ENCODE measurements at regions not wholly inside any gene's neighbourhood (a gene's known extent, or its start where the extent isn't known, plus 50 kb on each side); places are given as distances from the start of the nearest gene placed in this dataset.
A peak's percentile ranks its signal among the peaks of the same experiment; 100 is the strongest.
"Not testable (repeated sequence)": the region's sequence is repeated elsewhere in the genome, so short reads cannot be mapped to it uniquely, and the experiment has no call there.

- Histone ChIP-seq H3K4me3 (ENCODE audit: low read depth, low read length) (no peak overlapping the region), H3K27me3 (ENCODE audit: insufficient read depth, low read length) (no peaks in the 10 kb centered on the region; the same call in 1 of the 2 replicates), H3K27ac (ENCODE audit: low read depth, low read length) (no peak overlapping the region), H3K79me2 (ENCODE audit: control insufficient read depth, insufficient read depth, low read length, unreplicated experiment) (no peaks in the 10 kb centered on the region), H3K4me1 (ENCODE audit: control insufficient read depth, insufficient read depth, low read length, unreplicated experiment) (no peaks in the 10 kb centered on the region), H3K36me3 (ENCODE audit: insufficient read depth, low read length) (no peaks in the 10 kb centered on the region), H2AFZ (ENCODE audit: low read length, unreplicated experiment) (no peak overlapping the region)
These were observed 86.3 kb upstream of the NID2 start for GRCh38 chr14:52154992-52155650.

- Histone ChIP-seq H3K27me3 (ENCODE audit: insufficient read depth, low read length) (peaks cover 9% of the 10 kb centered on the region; the same call in 1 of the 2 replicates), H3K4me3 (ENCODE audit: low read depth, low read length) (no peak overlapping the region), H3K27ac (ENCODE audit: low read depth, low read length) (no peak overlapping the region), H3K79me2 (ENCODE audit: control insufficient read depth, insufficient read depth, low read length, unreplicated experiment) (no peaks in the 10 kb centered on the region), H3K4me1 (ENCODE audit: control insufficient read depth, insufficient read depth, low read length, unreplicated experiment) (no peaks in the 10 kb centered on the region), H3K36me3 (ENCODE audit: insufficient read depth, low read length) (no peaks in the 10 kb centered on the region), H2AFZ (ENCODE audit: low read length, unreplicated experiment) (no peak overlapping the region)
These were observed 85.1 kb upstream of the NID2 start for GRCh38 chr14:52153939-52154338.

- Histone ChIP-seq H3K4me1 (ENCODE audit: control insufficient read depth, insufficient read depth, low read length, unreplicated experiment) (no peaks in the 10 kb centered on the region), H3K36me3 (ENCODE audit: insufficient read depth, low read length) (no peaks in the 10 kb centered on the region), H3K27me3 (ENCODE audit: insufficient read depth, low read length) (0 out of 2 replicates have a peak, but pooled peaks cover 9% of the 10 kb centered on the region), H2AFZ (ENCODE audit: low read length, unreplicated experiment) (no peak overlapping the region), H3K27ac (ENCODE audit: low read depth, low read length) (no peak overlapping the region), H3K79me2 (ENCODE audit: control insufficient read depth, insufficient read depth, low read length, unreplicated experiment) (no peaks in the 10 kb centered on the region), H3K4me3 (ENCODE audit: low read depth, low read length) (no peak overlapping the region)
These were observed 81.3 kb upstream of the NID2 start for GRCh38 chr14:52150162-52150561.

GRCh38 chr14:52148371-52148770 lies 79.5 kb upstream of the NID2 start:
- Histone ChIP-seq H3K27ac (ENCODE audit: low read depth, low read length) (no peak overlapping the region), H3K4me3 (ENCODE audit: low read depth, low read length) (no peak overlapping the region), H3K36me3 (ENCODE audit: insufficient read depth, low read length) (no peaks in the 10 kb centered on the region), H2AFZ (ENCODE audit: low read length, unreplicated experiment) (no peak overlapping the region), H3K79me2 (ENCODE audit: control insufficient read depth, insufficient read depth, low read length, unreplicated experiment) (no peaks in the 10 kb centered on the region), H3K4me1 (ENCODE audit: control insufficient read depth, insufficient read depth, low read length, unreplicated experiment) (no peaks in the 10 kb centered on the region), H3K27me3 (ENCODE audit: insufficient read depth, low read length) (0 out of 2 replicates have a peak, but pooled peaks cover 9% of the 10 kb centered on the region)

- H3K4me1 ChIP-seq (ENCODE audit: control insufficient read depth, insufficient read depth, low read length, unreplicated experiment), result no peaks in the 10 kb centered on the region
- H2AFZ ChIP-seq (ENCODE audit: low read length, unreplicated experiment), result no peak overlapping the region
- H3K4me3 ChIP-seq (ENCODE audit: low read depth, low read length), result no peak overlapping the region
- 0 out of 2 replicates have a peak, but pooled peaks cover 9% of the 10 kb centered on the region for H3K27me3 ChIP-seq (ENCODE audit: insufficient read depth, low read length)
- no peaks in the 10 kb centered on the region for H3K79me2 ChIP-seq (ENCODE audit: control insufficient read depth, insufficient read depth, low read length, unreplicated experiment)
- no peaks in the 10 kb centered on the region for H3K36me3 ChIP-seq (ENCODE audit: insufficient read depth, low read length)
- no peak overlapping the region for H3K27ac ChIP-seq (ENCODE audit: low read depth, low read length)
These were observed 77.6 kb upstream of the NID2 start for GRCh38 chr14:52146504-52146903.

- not testable (repeated sequence) for H3K27ac ChIP-seq (ENCODE audit: low read depth, low read length); H3K27me3 ChIP-seq (ENCODE audit: insufficient read depth, low read length); H3K79me2 ChIP-seq (ENCODE audit: control insufficient read depth, insufficient read depth, low read length, unreplicated experiment); H3K4me1 ChIP-seq (ENCODE audit: control insufficient read depth, insufficient read depth, low read length, unreplicated experiment); H3K36me3 ChIP-seq (ENCODE audit: insufficient read depth, low read length); H2AFZ ChIP-seq (ENCODE audit: low read length, unreplicated experiment); H3K4me3 ChIP-seq (ENCODE audit: low read depth, low read length)
These were observed 75.2 kb upstream of the NID2 start for GRCh38 chr14:52144099-52144498.

- H3K4me1 ChIP-seq (ENCODE audit: control insufficient read depth, insufficient read depth, low read length, unreplicated experiment), result no peaks in the 10 kb centered on the region
- no peaks in the 10 kb centered on the region for H3K79me2 ChIP-seq (ENCODE audit: control insufficient read depth, insufficient read depth, low read length, unreplicated experiment)
- H3K27me3 ChIP-seq (ENCODE audit: insufficient read depth, low read length), result no peaks in the 10 kb centered on the region
- no peaks in the 10 kb centered on the region for H3K36me3 ChIP-seq (ENCODE audit: insufficient read depth, low read length)
- no peak overlapping the region for H3K27ac ChIP-seq (ENCODE audit: low read depth, low read length)
- H2AFZ ChIP-seq (ENCODE audit: low read length, unreplicated experiment), result no peak overlapping the region
- H3K4me3 ChIP-seq (ENCODE audit: low read depth, low read length), result no peak overlapping the region
These were observed 73.6 kb upstream of the NID2 start for GRCh38 chr14:52142504-52142903.

- no peak overlapping the region for H3K4me3 ChIP-seq (ENCODE audit: low read depth, low read length)
- no peaks in the 10 kb centered on the region for H3K27me3 ChIP-seq (ENCODE audit: insufficient read depth, low read length)
- peaks cover 15% of the 10 kb centered on the region for H3K4me1 ChIP-seq (ENCODE audit: control insufficient read depth, insufficient read depth, low read length, unreplicated experiment)
- H2AFZ ChIP-seq (ENCODE audit: low read length, unreplicated experiment), result peak overlapping the region; percentile 39
- peak overlapping the region; percentile 50 for H3K27ac ChIP-seq (ENCODE audit: low read depth, low read length)
- H3K79me2 ChIP-seq (ENCODE audit: control insufficient read depth, insufficient read depth, low read length, unreplicated experiment), result no peaks in the 10 kb centered on the region
- no peaks in the 10 kb centered on the region for H3K36me3 ChIP-seq (ENCODE audit: insufficient read depth, low read length)
These were observed 62.9 kb upstream of the NID2 start for GRCh38 chr14:52131640-52132320.

GRCh38 chr14:52129721-52130120 lies 60.9 kb upstream of the NID2 start:
- Histone ChIP-seq H3K36me3 (ENCODE audit: insufficient read depth, low read length) (no peaks in the 10 kb centered on the region), H3K27ac (ENCODE audit: low read depth, low read length) (no peak overlapping the region), H3K79me2 (ENCODE audit: control insufficient read depth, insufficient read depth, low read length, unreplicated experiment) (no peaks in the 10 kb centered on the region), H3K4me3 (ENCODE audit: low read depth, low read length) (no peak overlapping the region), H3K27me3 (ENCODE audit: insufficient read depth, low read length) (no peaks in the 10 kb centered on the region), H2AFZ (ENCODE audit: low read length, unreplicated experiment) (no peak overlapping the region), H3K4me1 (ENCODE audit: control insufficient read depth, insufficient read depth, low read length, unreplicated experiment) (peaks cover 33% of the 10 kb centered on the region)

- Histone ChIP-seq H3K27me3 (ENCODE audit: insufficient read depth, low read length) (no peaks in the 10 kb centered on the region), H3K4me1 (ENCODE audit: control insufficient read depth, insufficient read depth, low read length, unreplicated experiment) (peaks cover 44% of the 10 kb centered on the region), H3K79me2 (ENCODE audit: control insufficient read depth, insufficient read depth, low read length, unreplicated experiment) (no peaks in the 10 kb centered on the region), H3K36me3 (ENCODE audit: insufficient read depth, low read length) (no peaks in the 10 kb centered on the region), H2AFZ (ENCODE audit: low read length, unreplicated experiment) (peak overlapping the region; percentile 11), H3K27ac (ENCODE audit: low read depth, low read length) (peak overlapping the region; percentile 97), H3K4me3 (ENCODE audit: low read depth, low read length) (peak overlapping the region; percentile 50; the same call in 1 of the 2 replicates)
These were observed 57.0 kb upstream of the NID2 start for GRCh38 chr14:52125885-52126284.

Data from ACC112 (cell line).